GM12874 (cell line): ENCODE measurements at regions not wholly inside any gene's neighbourhood (a gene's known extent, or its start where the extent isn't known, plus 50 kb on each side); places are given as distances from the start of the nearest gene placed in this dataset.

Experiments used
- CTCF ChIP-seq: IDR thresholded peaks from 2 replicates; pipeline ENCODE4 v1.5.1; 2011; ENCODE audit warnings: low read depth, mild to moderate bottlenecking, control low read depth, low read length, moderate library complexity; ENCODE audit not compliant: insufficient read depth

- no peak for TF ChIP-seq CTCF
These were observed 98.6 kb downstream of the NXPE2 start for GRCh38 chr11:114776956-114777355.

- TF ChIP-seq CTCF = no peak
These were observed 100.9 kb downstream of the NXPE2 start for GRCh38 chr11:114779189-114779588.

- no peak for TF ChIP-seq CTCF
These were observed 104.5 kb downstream of the NXPE2 start for GRCh38 chr11:114782650-114783310.

GRCh38 chr11:114783805-114784204, 105.5 kb downstream of the NXPE2 start:
- TF ChIP-seq CTCF = no peak

- TF ChIP-seq CTCF = no peak
These were observed 105.9 kb downstream of the NXPE2 start for GRCh38 chr11:114784216-114784615.

- TF ChIP-seq CTCF = no peak
These were observed 106.6 kb downstream of the NXPE2 start for GRCh38 chr11:114784891-114785290.

GRCh38 chr11:114785820-114786219, 107.5 kb downstream of the NXPE2 start:
- no peak for TF ChIP-seq CTCF
